Upper lobe of left lung (tissue), 4 donors: ENCODE measurements at regions not wholly inside any gene's neighbourhood (a gene's known extent, or its start where the extent isn't known, plus 50 kb on each side); places are given as distances from the start of the nearest gene placed in this dataset.

Experiments
- EP300 ChIP-seq, 4 donors: sonication (generic); formaldehyde crosslinking; IDR thresholded peaks; one replicate each; pipeline ENCODE4 v1.5.1; 2017; ENCODE audit warnings: antibody characterized with exemption in 4 of 4, control low read depth in 2 of 4
- POLR2AphosphoS5 ChIP-seq, 2 donors: sonication (generic); formaldehyde crosslinking; IDR thresholded peaks; one replicate each; pipeline ENCODE4 v1.5.1; 2017; ENCODE audit warnings: antibody characterized with exemption in 2 of 2

GRCh38 chr1:94674876-94675275 lies 133.3 kb upstream of the F3 start:
- TF ChIP-seq EP300 (IDR thresholded peaks at IDR 0.05) (no peak), POLR2AphosphoS5 (IDR thresholded peaks at IDR 0.05) (no peak)
